ES-I3 (cell line): ENCODE measurements at regions not wholly inside any gene's neighbourhood (a gene's known extent, or its start where the extent isn't known, plus 50 kb on each side); places are given as distances from the start of the nearest gene placed in this dataset.

ENCODE experiments used
- H3K36me3 ChIP-seq: 2 replicates; pipeline ENCODE4 v1.6.1; 2013; ENCODE audit warnings: mild to moderate bottlenecking, low read length, control low read depth, moderate library complexity; ENCODE audit not compliant: insufficient read depth
- H3K4me1 ChIP-seq: 2 replicates; pipeline ENCODE4 v1.6.1; 2013; ENCODE audit warnings: mild to moderate bottlenecking, control low read depth, low read length; ENCODE audit not compliant: insufficient read depth
- H3K9ac ChIP-seq: 2 replicates; pipeline ENCODE4 v1.6.1; 2013; ENCODE audit warnings: low read depth, mild to moderate bottlenecking, low read length, moderate library complexity
- H3K9me3 ChIP-seq: 2 replicates; pipeline ENCODE4 v1.6.1; 2013; ENCODE audit warnings: mild to moderate bottlenecking, low read length, moderate library complexity; ENCODE audit not compliant: control insufficient read depth, insufficient read depth

DNA sequence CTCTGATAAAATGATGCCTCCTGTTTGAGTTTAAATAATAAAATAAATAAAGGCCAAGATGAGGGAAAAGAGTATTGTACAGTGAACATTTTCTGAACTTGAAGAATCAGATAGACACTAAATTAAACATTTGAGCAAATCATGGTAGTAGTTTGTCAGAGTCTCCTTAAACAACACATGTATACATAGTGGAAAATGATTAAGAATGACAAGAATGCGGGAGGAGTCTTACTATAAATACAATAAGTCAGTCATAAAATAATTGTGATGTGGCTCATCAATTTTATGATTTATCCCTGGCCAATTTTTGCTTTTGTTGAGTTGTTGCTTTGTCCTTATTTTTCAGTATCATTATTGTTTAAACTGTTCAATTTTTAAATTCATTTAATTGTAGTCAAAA is 158.0 kb upstream of the TMC3 start:
- H3K36me3 ChIP-seq: no peaks in the 10 kb centered on the region

DNA sequence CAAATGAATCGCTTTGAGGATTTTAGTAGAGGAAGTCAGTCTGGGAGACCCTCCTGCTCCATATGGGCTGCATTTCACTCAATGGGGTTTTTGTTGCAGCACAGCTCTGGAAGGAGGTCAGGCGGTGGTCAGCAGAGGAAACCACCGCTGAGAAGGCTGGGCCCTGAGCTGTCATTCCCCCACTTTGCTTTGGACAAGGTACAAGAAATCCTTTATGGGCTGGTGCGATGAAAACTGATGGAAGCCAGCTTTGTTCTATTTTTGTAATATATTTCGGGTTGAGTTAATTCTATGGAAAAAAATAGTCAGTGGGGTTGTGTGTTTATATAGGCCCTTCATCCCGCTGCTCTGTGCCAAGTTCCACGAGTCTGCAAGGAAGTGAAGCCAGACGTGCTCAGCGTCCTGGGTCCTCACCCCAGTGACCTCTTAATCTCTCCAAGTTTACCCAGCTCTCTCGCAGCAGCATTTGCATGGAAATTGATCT is 157.1 kb upstream of the TMC3 start:
- Histone ChIP-seq H3K9ac (no peak overlapping the region), H3K4me1 (peaks cover 24% of the 10 kb centered on the region), H3K9me3 (no peaks in the 10 kb centered on the region), H3K36me3 (no peaks in the 10 kb centered on the region)

More for the DNA sequence above, 158.0 kb upstream of the TMC3 start:
- Histone ChIP-seq H3K4me1 (peaks cover 24% of the 10 kb centered on the region), H3K9ac (no peak overlapping the region), H3K9me3 (no peaks in the 10 kb centered on the region)

DNA sequence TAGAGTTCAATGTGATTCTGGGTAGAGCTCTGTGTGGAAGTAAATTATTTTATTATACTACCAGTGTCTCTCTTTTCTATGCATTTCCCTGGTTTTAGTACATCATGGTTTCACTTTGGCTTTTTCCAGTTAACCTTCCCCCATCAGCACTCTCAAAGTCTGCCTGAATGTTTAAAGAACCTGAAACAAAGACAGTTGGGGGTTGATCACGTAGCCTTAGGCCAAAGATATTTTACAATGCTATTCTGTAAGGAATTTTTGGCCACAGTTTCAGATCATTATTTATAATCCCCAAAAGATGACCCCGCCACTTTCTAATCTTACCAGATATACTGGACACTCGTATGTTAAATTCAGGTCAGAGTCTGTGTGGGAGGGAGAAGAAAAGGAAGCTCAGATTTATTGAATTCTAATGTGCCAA is 156.3 kb upstream of the TMC3 start:
- Histone ChIP-seq H3K9ac (no peak overlapping the region), H3K36me3 (no peaks in the 10 kb centered on the region), H3K4me1 (peaks cover 24% of the 10 kb centered on the region), H3K9me3 (no peaks in the 10 kb centered on the region)

DNA sequence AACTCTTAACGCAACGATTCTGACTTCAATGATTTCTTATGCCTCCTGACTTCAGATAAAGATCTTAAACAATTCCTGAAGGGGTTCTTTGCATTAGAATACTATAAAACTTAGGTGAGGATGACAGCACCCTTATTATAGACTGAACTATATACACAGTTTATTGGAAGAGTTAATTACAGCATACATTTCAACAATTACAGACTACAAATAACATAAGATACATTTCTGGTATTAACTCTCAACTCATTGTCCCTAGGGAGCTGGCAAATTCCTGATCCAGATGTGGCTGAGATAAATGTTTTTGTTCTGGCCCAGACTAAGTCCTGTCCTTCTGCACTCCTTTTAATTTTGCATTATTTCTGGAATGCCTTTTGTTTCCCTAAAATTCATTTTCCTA is 155.5 kb upstream of the TMC3 start:
- no peaks in the 10 kb centered on the region for H3K36me3 ChIP-seq
- no peaks in the 10 kb centered on the region for H3K9me3 ChIP-seq
- no peak overlapping the region for H3K9ac ChIP-seq
- H3K4me1 ChIP-seq: peaks cover 24% of the 10 kb centered on the region

DNA sequence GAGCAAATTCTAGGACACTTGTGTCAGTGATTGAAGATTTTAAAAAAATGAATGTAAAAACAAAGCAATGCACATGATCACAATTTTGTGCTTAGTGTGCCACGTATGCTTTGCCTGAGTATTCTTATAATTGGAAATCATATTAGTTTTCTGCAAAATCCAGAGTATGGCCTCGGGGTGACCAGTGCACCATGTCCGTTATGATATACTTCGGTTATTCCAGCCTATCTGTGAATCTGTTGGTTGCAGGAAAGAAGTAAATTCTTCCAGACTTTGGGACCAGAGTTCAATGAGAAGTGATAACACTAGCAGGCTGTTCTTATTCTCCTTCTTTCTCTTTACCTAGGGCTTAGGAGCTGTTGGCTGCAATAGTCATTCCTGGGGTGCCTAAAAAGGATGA is 152.0 kb upstream of the TMC3 start:
- no peaks in the 10 kb centered on the region for H3K36me3 ChIP-seq
- no peaks in the 10 kb centered on the region for H3K9me3 ChIP-seq
- H3K4me1 ChIP-seq: peaks cover 16% of the 10 kb centered on the region
- no peak overlapping the region for H3K9ac ChIP-seq

DNA sequence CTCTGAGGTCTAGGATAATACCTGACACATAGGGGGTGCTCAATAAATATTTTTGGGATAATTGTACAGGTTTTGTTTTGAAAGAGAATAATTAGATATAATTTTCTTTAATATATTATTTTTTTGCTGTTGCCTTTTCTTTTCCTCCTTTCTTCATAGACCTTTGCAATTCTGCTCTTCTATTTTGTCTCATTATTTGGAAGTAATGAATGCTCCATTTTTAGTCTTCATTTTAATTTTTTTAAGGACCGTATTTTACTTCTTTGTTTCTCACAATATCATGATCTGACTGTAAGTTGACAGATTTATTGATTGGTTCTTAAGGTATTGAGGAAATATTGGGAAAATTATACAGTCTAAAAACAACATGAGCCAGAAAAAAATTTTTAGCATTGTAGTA is 150.5 kb upstream of the TMC3 start:
- Histone ChIP-seq H3K36me3 (no peaks in the 10 kb centered on the region), H3K9me3 (no peaks in the 10 kb centered on the region), H3K9ac (no peak overlapping the region), H3K4me1 (peaks cover under 1% of the 10 kb centered on the region; the same call in 1 of the 2 replicates)

DNA sequence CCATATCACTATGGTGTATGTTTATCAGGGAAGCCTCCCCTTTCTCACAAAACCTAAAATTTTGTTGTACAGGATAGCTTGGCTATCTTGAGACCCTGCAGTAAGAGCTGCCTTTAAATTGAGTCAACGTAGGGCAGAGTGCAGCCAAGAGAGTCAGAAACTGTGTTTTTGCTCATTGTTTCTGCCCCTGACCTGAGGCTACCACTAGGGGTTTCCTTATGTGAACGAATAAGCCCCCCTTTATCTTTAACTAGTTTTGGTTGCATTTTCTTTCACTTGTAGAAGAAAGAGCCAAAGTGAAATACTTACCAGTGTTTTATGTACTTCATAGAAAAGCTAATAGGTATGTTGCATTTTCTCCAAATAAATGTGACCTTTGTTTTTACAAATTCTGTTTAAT is 149.9 kb upstream of the TMC3 start:
- no peaks in the 10 kb centered on the region for H3K4me1 ChIP-seq
- H3K9ac ChIP-seq: no peak overlapping the region
- H3K36me3 ChIP-seq: no peaks in the 10 kb centered on the region
- no peaks in the 10 kb centered on the region for H3K9me3 ChIP-seq

DNA sequence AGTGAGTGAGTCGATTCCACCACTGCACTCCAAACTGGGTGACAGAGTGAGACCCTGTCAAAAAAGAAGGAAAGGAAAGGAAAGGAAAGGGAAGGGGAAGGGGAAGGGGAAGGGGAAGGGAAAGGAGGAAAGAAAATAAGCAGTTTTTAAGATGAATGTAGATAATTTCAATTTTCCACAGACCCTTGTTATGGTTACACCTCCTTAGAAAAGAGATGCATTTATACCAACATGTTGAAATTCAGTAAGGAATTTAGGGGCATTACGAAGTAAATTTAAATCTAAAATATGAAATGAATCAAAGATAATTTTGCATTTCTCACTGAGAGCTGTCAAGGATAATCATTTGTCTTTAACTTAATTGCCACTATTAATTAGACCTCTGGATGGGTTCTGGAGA is 146.5 kb upstream of the TMC3 start:
- H3K9me3 ChIP-seq: no peaks in the 10 kb centered on the region
- H3K9ac ChIP-seq: no peak overlapping the region
- no peaks in the 10 kb centered on the region for H3K4me1 ChIP-seq
- H3K36me3 ChIP-seq: no peaks in the 10 kb centered on the region; the same call in 1 of the 2 replicates

DNA sequence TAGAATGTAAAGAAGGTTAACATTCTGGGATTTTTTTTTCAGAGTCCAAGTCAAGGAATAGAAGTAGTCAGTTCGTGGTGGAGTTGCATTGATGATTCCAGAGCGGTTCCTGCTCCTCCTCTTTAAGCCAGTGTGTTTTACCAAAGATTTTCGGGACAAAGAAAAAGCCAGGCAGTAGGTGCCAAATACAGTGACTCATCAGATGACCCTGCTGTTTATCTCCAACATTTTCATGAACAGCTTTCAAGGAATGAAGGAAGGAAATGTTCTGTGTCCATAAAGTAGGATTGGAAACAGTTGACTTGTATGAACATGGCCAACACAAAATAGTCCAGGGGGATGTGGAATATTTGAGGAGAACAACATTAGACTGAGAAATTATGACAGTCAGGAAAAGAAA is 142.4 kb upstream of the TMC3 start:
- no peak overlapping the region for H3K9ac ChIP-seq
- no peaks in the 10 kb centered on the region; the same call in 1 of the 2 replicates for H3K36me3 ChIP-seq
- no peaks in the 10 kb centered on the region for H3K9me3 ChIP-seq
- no peaks in the 10 kb centered on the region for H3K4me1 ChIP-seq

DNA sequence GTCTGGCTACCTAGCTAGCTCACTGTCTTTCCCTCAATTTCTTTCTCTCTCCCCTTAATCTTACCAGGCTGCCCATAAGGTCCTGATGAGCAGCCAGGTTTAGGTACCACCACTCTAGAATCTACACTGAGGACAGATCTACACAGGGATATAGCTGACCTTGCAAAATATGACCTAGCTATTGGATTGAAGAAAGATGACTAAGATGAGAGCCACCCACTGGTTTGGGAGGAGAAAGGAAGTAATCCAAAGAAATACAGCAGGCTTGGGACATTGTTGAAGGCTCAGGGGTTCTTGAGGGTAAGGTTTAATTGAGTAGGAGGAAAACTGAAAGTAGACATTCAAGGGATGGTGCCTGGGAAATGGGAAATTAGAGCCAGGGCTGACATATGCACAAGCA is 142.0 kb upstream of the TMC3 start:
- Histone ChIP-seq H3K36me3 (no peaks in the 10 kb centered on the region; the same call in 1 of the 2 replicates), H3K9me3 (no peaks in the 10 kb centered on the region), H3K9ac (no peak overlapping the region), H3K4me1 (no peaks in the 10 kb centered on the region)

DNA sequence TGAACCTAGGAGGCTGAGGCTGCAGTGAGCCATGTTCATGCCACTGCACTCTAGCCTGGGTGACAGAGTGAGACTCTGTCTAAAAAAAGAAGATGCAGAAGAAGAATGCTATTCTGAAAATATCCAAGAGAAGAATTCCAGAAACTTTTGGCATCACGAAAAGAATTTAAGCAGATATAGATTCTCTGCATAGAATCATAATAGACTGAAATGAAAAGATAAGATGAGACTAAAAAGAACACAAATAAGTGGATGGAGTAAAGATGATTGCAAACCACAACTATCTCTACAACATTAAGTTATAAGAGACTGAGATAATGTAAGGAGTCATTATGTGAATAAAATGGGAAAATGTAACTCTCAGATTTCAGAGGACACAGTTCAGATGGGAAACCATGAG is 140.7 kb upstream of the TMC3 start:
- no peaks in the 10 kb centered on the region; the same call in 1 of the 2 replicates for H3K36me3 ChIP-seq
- H3K4me1 ChIP-seq: no peaks in the 10 kb centered on the region
- no peak overlapping the region for H3K9ac ChIP-seq
- no peaks in the 10 kb centered on the region for H3K9me3 ChIP-seq

DNA sequence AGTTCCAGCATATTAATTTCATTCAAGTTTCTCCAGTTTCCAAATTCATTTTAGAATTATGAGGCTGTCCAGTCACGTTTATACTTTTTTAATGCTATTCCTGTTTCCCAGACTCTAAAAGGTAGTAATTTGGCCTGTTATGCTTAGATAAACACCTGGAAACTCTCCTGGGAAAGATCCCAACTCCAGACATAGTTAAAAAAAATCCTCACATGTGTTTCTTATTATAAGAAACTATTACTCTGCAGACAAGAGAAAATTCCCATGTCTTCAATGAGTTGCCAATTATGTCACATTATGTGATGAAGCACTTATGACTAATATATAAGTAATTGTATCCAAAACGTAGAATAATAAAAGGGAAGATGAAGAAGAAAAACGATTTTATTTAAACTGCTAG is 137.1 kb upstream of the TMC3 start:
- H3K36me3 ChIP-seq: no peaks in the 10 kb centered on the region
- no peaks in the 10 kb centered on the region for H3K9me3 ChIP-seq
- no peaks in the 10 kb centered on the region; the same call in 1 of the 2 replicates for H3K4me1 ChIP-seq
- H3K9ac ChIP-seq: no peak overlapping the region

DNA sequence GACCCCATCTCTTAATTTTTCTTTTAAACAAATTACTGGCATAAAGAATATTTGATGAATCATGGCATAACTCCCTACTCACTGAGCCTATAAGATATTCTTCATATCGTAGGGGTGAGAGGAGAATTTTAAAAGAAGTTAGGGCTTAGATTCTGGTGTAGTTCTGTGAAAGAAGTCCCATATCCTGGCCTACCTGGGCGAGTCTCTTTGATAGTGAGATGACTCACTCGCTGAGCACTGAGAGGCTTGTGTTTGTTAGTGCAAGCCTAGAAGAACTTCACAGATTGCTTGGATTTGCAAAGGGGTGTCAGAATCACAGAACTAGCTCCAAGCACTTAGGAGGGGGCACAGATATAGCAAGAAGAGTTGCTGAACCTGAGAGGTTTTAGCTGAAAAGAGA is 133.8 kb upstream of the TMC3 start:
- Histone ChIP-seq H3K36me3 (no peaks in the 10 kb centered on the region), H3K9ac (no peak overlapping the region), H3K4me1 (no peaks in the 10 kb centered on the region; the same call in 1 of the 2 replicates), H3K9me3 (no peaks in the 10 kb centered on the region)

DNA sequence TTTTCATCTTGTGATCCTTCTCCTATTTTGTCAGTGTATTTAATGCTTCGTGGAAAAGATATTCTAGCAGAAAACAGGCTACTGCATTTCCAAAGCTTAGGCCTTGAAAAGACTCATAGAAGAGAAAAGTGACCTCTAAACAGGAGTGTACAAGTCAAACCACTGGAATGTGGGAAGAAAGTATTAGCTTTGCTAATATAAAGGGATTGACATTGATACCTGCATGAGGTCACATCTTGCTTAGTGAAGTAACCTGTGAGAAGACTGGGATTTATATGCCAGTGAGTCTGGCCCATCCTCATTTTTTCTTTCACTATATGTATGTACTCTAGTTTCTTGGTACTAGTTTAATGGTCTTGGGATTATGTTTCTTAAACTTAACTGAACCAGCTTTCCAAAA is 132.9 kb upstream of the TMC3 start:
- no peaks in the 10 kb centered on the region for H3K36me3 ChIP-seq
- no peaks in the 10 kb centered on the region for H3K9me3 ChIP-seq
- no peaks in the 10 kb centered on the region; the same call in 1 of the 2 replicates for H3K4me1 ChIP-seq
- no peak overlapping the region for H3K9ac ChIP-seq

DNA sequence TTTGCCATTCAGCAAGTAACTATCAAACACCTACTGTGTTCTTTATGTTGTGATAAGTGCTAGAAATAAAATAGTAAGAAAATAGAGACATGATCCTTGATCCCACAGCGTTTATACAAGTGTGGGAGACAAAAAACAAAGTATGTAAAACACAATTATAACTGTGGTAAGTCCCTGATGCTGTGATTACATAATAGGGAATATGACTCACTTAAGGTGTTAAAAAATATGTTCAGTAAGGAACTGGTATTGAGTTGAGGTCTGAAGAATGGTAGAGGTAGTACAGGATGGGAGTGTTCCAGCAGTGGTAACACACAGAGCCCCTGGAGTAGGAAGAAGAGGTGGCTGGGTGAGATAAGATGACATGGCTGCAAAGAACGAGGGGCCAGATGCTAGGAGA is 132.1 kb upstream of the TMC3 start:
- no peaks in the 10 kb centered on the region; the same call in 1 of the 2 replicates for H3K4me1 ChIP-seq
- H3K9ac ChIP-seq: no peak overlapping the region
- no peaks in the 10 kb centered on the region for H3K9me3 ChIP-seq
- no peaks in the 10 kb centered on the region for H3K36me3 ChIP-seq
